ENCODE measurements at regions not wholly inside any gene's neighbourhood (a gene's known extent, or its start where the extent isn't known, plus 50 kb on each side); places are given as distances from the start of the nearest gene placed in this dataset.

GRCh38 chr1:4915154-4915553 lies 260.7 kb downstream of the AJAP1 start:
- no peak for DNase-seq (ENCODE audit: low read depth, low spot score)

DNA sequence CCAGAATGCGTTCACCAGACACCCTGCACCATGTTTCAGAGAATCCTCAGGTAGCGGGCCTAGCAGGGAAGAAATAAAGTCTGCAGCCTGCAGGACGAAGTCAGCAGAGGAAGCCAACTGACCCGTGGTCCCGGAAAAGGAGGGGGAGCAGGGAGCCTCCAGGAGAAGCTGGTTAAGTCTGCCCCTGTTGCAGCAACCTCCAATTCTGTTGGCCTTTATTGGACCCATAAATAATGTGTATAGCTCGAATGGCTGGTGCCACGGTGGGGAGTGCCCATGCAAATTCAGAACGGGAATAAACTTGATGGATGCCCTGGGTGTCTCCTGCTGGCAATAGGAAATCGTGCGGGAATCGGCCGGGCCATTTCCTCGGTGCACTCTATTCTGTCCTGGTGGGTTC lies 254.1 kb downstream of the AJAP1 start:
- no peak for DNase-seq (ENCODE audit: low read depth, low spot score)

DNA sequence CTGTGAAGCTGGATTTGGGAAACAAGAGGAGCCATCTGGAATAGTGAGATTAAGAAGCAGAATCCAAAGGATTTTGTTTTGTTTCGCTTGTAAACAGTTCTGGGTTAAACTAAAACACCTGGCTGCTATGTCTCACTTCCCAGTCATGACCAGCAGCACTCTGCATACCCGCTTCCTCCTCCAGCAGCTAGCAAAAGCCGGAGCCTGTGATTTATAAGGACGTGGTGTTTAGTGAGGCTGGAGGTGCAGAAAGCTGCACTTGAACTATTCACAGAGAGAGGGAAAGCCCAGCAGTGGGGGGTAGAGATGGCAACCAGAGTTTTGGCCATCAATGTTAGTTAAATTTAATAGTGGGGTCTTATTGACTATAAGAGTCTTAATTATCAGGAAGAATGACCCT lies 240.2 kb downstream of the AJAP1 start:
- no peak for DNase-seq (ENCODE audit: low read depth, low spot score)

GRCh38 chr1:4880626-4881025 lies 226.2 kb downstream of the AJAP1 start:
- DNase-seq (ENCODE audit: low read depth, low spot score) = no peak

- DNase-seq (ENCODE audit: low read depth, low spot score) = no peak
These were observed 223.0 kb downstream of the AJAP1 start for GRCh38 chr1:4877426-4877825.

GRCh38 chr1:4871373-4871772 lies 217.0 kb downstream of the AJAP1 start:
- DNase-seq (ENCODE audit: low read depth, low spot score) = no peak

- no peak for DNase-seq (ENCODE audit: low read depth, low spot score)
These were observed 214.1 kb downstream of the AJAP1 start for GRCh38 chr1:4868521-4868920.

- no peak for DNase-seq (ENCODE audit: low read depth, low spot score)
These were observed 202.0 kb downstream of the AJAP1 start for GRCh38 chr1:4856396-4856795.

- DNase-seq (ENCODE audit: low read depth, low spot score) = no peak
These were observed 200.0 kb downstream of the AJAP1 start for GRCh38 chr1:4854367-4854766.

DNA sequence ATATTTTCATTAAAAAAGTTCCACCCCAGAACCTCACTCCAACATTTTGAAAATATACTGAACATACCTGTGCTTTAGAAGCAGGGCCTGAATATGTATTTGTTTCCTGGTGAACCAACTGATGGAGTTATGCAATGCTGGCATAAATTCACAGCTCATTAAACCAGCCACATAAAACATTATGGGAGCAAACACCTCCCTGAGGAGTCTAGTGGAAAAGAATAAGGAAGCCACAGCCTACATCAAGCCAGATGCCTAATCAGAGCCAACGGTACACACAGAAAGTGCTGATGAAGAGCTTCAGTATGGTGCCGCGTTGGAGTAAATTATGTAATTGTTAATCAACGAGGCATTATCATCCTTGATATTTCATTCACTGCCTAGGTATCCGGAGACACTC lies 199.5 kb downstream of the AJAP1 start:
- no peak for DNase-seq (ENCODE audit: low read depth, low spot score)

- no peak for DNase-seq (ENCODE audit: low read depth, low spot score)
These were observed 197.1 kb downstream of the AJAP1 start for GRCh38 chr1:4851385-4852065.

GRCh38 chr1:4848431-4848830 lies 194.0 kb downstream of the AJAP1 start:
- no peak for DNase-seq (ENCODE audit: low read depth, low spot score)

GRCh38 chr1:4847711-4848110 lies 193.3 kb downstream of the AJAP1 start:
- no peak for DNase-seq (ENCODE audit: low read depth, low spot score)
